VCaP (cell line): ENCODE measurements at regions not wholly inside any gene's neighbourhood (a gene's known extent, or its start where the extent isn't known, plus 50 kb on each side); places are given as distances from the start of the nearest gene placed in this dataset.

Source experiments
- H3K27ac ChIP-seq: fragments of 450-650 bp; 2 replicates; pipeline ENCODE4 v1.5.1; 2017
- CTCF ChIP-seq: fragments of 450-650 bp; conservative IDR thresholded peaks from 2 replicates; pipeline ENCODE4 v1.5.1; 2017; ENCODE audit warnings: mild to moderate bottlenecking, moderate library complexity

GRCh38 chr5:3309538-3309937 is 286.1 kb upstream of the IRX1 start:
- no peak for TF ChIP-seq CTCF

GRCh38 chr5:3307982-3308621 is 287.5 kb upstream of the IRX1 start:
- TF ChIP-seq CTCF = no peak

More at GRCh38 chr5:3309538-3309937, 286.1 kb upstream of the IRX1 start:
- no peak overlapping the region for H3K27ac ChIP-seq

DNA sequence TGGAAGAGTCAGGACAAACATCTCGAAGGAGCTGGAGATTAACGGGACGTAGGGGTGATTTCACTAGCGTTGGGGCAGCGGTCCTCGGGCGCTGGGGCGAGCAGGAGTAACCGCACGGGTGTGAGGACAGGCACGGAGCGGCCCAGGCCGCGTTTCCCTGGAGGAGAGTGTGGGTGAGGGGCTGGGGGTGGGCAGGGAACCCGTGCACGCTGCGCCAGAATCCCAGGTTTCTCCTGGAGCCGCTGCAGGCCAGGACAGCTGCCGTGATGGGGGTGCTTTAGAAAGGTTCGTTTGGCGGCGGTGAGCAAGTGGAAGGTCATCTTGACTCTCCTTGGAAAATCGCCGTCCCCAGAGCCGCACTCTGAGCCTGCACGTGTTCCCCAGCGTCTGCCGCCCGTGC is 290.2 kb upstream of the IRX1 start:
- no peak overlapping the region for H3K27ac ChIP-seq
- TF ChIP-seq CTCF = no peak

More at GRCh38 chr5:3307982-3308621, 287.5 kb upstream of the IRX1 start:
- H3K27ac ChIP-seq = no peak overlapping the region

GRCh38 chr5:3304346-3304745 is 291.3 kb upstream of the IRX1 start:
- H3K27ac ChIP-seq = no peak overlapping the region
- TF ChIP-seq CTCF = no peak

GRCh38 chr5:3303777-3304176 is 291.9 kb upstream of the IRX1 start:
- no peak for TF ChIP-seq CTCF
- H3K27ac ChIP-seq = no peak overlapping the region

DNA sequence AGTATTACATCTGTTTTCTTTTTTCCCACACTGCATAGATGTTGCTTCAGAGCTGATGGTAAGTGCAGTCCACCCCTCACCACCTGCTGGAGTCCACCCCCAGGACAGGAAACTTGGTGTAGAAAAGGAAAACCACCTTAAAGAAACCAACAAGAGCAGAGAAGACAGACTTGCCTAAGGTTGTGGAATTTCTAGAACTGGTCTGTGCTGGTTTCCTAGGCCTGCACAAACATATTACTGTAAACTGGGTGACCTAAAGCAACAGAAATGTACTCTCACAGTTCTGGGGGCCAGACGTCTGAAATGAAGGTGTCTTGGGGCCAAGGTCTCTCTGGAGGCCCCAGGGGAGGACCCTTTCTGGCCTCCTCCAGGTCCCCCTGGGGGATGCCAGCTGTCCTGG is 293.4 kb upstream of the IRX1 start:
- TF ChIP-seq CTCF = no peak
- H3K27ac ChIP-seq = no peak overlapping the region

DNA sequence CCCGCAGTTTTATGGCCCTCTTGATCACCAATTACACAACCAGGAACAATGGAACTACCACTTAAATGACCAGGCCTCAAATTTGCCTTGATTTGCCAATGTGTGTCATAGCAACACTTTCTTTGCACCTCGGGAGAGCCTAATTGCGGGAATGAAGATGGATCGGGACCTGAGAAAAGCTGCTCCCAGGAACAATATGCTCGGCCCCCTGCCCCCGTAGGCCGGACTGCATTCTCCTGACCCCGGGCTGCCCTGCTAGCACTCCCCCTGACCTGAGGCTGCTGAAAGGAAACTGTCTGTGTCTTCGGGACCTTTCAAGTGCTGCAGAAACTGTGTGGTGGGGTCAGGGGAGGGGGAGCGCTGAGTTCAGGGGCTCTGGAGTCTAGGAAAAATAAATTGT is 294.3 kb upstream of the IRX1 start:
- no peak overlapping the region for H3K27ac ChIP-seq

More for the DNA sequence above, 294.3 kb upstream of the IRX1 start:
- TF ChIP-seq CTCF = no peak
